Type B pancreatic cell (in vitro differentiated cells): ENCODE measurements at regions not wholly inside any gene's neighbourhood (a gene's known extent, or its start where the extent isn't known, plus 50 kb on each side); places are given as distances from the start of the nearest gene placed in this dataset.
A peak's percentile ranks its signal among the peaks of the same experiment; 100 is the strongest.

Source experiments
- DNase-seq: peaks from one replicate; pipeline ENCODE4 v3.0.0; 2021; ENCODE audit warnings: mixed read lengths; ENCODE audit not compliant: unreplicated experiment; ENCODE audit errors: extremely low spot score
- H3K27ac Mint-ChIP-seq: 2 replicates; pipeline ENCODE4 v1.8.0; 2021; ENCODE audit warnings: mild to moderate bottlenecking, mixed read lengths
- H3K27me3 Mint-ChIP-seq: 2 replicates; pipeline ENCODE4 v1.8.0; 2021; ENCODE audit warnings: mixed read lengths
- H3K36me3 Mint-ChIP-seq: 2 replicates; pipeline ENCODE4 v1.8.0; 2021; ENCODE audit warnings: mixed read lengths
- H3K4me1 Mint-ChIP-seq: one replicate; pipeline ENCODE4 v1.8.0; 2021; ENCODE audit warnings: mixed read lengths; ENCODE audit not compliant: unreplicated experiment
- H3K4me3 Mint-ChIP-seq: 2 replicates; pipeline ENCODE4 v1.8.0; 2021; ENCODE audit warnings: mild to moderate bottlenecking, mixed read lengths
- H3K9me3 Mint-ChIP-seq: 2 replicates; pipeline ENCODE4 v1.8.0; 2021; ENCODE audit warnings: mixed read lengths
- CTCF ChIP-seq: fragments of 200-600 bp; sonication (generic); conservative IDR thresholded peaks from 2 replicates; pipeline ENCODE4 v1.5.0; 2021; ENCODE audit warnings: antibody characterized with exemption, mild to moderate bottlenecking

GRCh38 chr2:128591861-128592822 lies 273.5 kb upstream of the HS6ST1 start:
- H3K27ac Mint-ChIP-seq, result no peak overlapping the region
- H3K4me1 Mint-ChIP-seq, result peaks cover 14% of the 10 kb centered on the region
- no peaks in the 10 kb centered on the region for H3K36me3 Mint-ChIP-seq
- peaks cover 5% of the 10 kb centered on the region for H3K9me3 Mint-ChIP-seq
- DNase-seq, result no peak
- H3K27me3 Mint-ChIP-seq, result peaks cover 9% of the 10 kb centered on the region
- no peak overlapping the region for H3K4me3 Mint-ChIP-seq
- TF ChIP-seq CTCF, result no peak

- H3K27ac Mint-ChIP-seq, result peak overlapping the region; percentile 55
- peaks cover 14% of the 10 kb centered on the region for H3K4me1 Mint-ChIP-seq
- no peak for DNase-seq
- no peaks in the 10 kb centered on the region for H3K36me3 Mint-ChIP-seq
- no peak for TF ChIP-seq CTCF
- no peak overlapping the region for H3K4me3 Mint-ChIP-seq
- H3K27me3 Mint-ChIP-seq, result peaks cover 9% of the 10 kb centered on the region
- H3K9me3 Mint-ChIP-seq, result peaks cover 5% of the 10 kb centered on the region
These were observed 274.8 kb upstream of the HS6ST1 start for GRCh38 chr2:128593518-128593878.

DNA sequence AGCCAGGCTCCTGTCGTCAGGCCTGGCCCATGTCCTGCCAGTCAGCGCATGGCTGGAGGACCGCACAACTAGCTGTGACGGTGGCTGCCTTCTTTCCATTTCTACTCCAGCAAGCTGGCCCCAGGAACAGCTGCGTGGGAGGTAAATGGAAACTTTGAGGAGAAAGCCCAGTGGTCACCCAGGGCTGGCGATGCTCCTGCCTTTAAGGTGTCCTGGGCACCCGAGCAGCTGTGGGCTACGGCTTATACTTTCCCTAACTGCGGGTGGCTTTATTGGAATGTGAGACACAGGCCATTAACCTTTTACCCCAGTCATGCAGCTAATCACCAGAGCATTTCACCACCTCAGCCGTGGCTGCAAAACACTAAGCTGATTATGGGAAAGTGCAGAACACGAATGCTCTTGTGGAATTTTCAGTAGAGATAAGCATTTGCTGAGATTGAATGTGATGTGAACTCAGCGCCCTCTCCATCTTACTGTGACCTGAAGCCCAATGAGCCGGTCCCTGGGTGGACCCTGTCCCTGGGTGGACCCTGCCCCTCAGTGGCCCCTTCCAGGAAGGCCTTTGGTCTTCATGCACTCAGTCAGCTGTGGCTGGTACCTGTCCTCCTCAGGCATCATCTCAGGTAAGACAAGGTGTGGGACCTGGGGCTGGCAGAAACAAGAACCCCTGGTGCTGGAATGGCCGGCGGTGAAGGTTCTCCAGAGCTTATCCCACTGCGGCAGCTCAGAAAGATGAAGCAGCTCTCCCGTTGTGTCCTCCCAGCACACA lies 275.4 kb upstream of the HS6ST1 start:
- no peak for DNase-seq
- no peak overlapping the region for H3K4me3 Mint-ChIP-seq
- H3K9me3 Mint-ChIP-seq, result peaks cover 1% of the 10 kb centered on the region
- H3K27me3 Mint-ChIP-seq, result peaks cover 7% of the 10 kb centered on the region
- H3K4me1 Mint-ChIP-seq, result peaks cover 14% of the 10 kb centered on the region
- H3K27ac Mint-ChIP-seq, result no peak overlapping the region
- no peak for TF ChIP-seq CTCF
- no peaks in the 10 kb centered on the region for H3K36me3 Mint-ChIP-seq

GRCh38 chr2:128594651-128594910 lies 275.9 kb upstream of the HS6ST1 start:
- peaks cover 7% of the 10 kb centered on the region for H3K27me3 Mint-ChIP-seq

More at GRCh38 chr2:128594651-128594910, 275.9 kb upstream of the HS6ST1 start:
- no peaks in the 10 kb centered on the region for H3K9me3 Mint-ChIP-seq
- peaks cover 14% of the 10 kb centered on the region for H3K4me1 Mint-ChIP-seq
- TF ChIP-seq CTCF, result no peak
- H3K4me3 Mint-ChIP-seq, result no peak overlapping the region
- H3K36me3 Mint-ChIP-seq, result no peaks in the 10 kb centered on the region
- DNase-seq, result no peak
- H3K27ac Mint-ChIP-seq, result no peak overlapping the region
